Central memory CD8-positive, alpha-beta T cell (primary cell): ENCODE measurements at regions not wholly inside any gene's neighbourhood (a gene's known extent, or its start where the extent isn't known, plus 50 kb on each side); places are given as distances from the start of the nearest gene placed in this dataset.

Source experiments
- ATAC-seq: fragments of 150-1000 bp; cut with Tn5 transposase; replicated peaks from 2 replicates; pipeline ENCODE4 v1.10.0; 2022; ENCODE audit warnings: mild to moderate bottlenecking, moderate FRiP score, moderate number of reproducible peaks; ENCODE audit not compliant: poor library complexity, severe bottlenecking; ENCODE audit errors: extremely low read depth
- DNase-seq, 2 donors: peaks; one replicate each; pipeline ENCODE4 v3.0.0; 2021; ENCODE audit warnings: low spot score in 2 of 2
- H3K27ac Mint-ChIP-seq: one replicate; pipeline ENCODE4 v1.8.0; 2022; ENCODE audit warnings: low read depth, mild to moderate bottlenecking, moderate library complexity, mixed read lengths
- H3K27me3 Mint-ChIP-seq: one replicate; pipeline ENCODE4 v1.8.0; 2022; ENCODE audit warnings: mixed read lengths
- H3K36me3 Mint-ChIP-seq: one replicate; pipeline ENCODE4 v1.8.0; 2022; ENCODE audit warnings: mild to moderate bottlenecking, moderate library complexity, mixed read lengths; ENCODE audit not compliant: insufficient read depth
- H3K4me1 Mint-ChIP-seq: one replicate; pipeline ENCODE4 v1.8.0; 2022; ENCODE audit warnings: mixed read lengths
- H3K4me3 Mint-ChIP-seq: one replicate; pipeline ENCODE4 v1.8.0; 2022; ENCODE audit warnings: mild to moderate bottlenecking, moderate library complexity, mixed read lengths
- H3K9me3 Mint-ChIP-seq: one replicate; pipeline ENCODE4 v1.8.0; 2022; ENCODE audit warnings: mixed read lengths

DNA sequence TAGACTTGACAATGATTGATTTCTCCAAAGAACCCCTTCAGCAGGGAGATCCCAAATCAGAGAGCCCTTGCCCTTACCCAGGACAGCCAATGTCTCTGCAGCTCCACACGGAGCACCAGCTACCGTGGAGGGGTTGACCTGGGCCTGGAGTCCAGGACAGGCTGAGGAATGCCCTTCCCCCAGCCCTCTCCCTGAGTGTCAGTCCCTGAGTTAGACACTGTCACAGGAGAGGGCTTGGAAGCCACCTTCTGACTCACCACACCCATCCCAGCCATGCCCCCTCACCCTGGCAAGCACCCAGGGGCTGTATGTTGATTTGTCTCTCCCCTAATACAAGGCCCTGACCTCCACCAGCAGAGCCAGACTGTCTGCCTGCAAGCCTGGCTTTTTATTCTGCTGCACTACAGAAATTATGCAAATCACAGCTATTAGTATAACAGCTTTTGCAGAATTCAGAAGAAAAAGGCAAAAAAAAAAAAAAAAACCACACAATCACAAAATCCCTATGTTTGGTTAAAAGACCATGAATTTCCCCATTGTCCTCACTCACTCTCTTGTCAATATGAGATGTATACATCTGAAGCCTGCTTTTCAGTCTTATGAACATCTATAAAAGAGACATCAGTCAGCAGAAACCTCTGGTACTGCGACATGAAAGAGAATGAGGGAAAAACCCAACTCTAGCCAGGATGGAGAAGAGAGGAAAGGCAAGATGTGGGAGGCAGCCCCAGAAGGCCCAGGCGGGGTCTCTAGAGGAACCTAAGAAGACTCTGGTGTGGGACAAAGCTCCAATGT is 240.7 kb downstream of the UQCRFS1 start:
- Mint-ChIP-seq H3K4me3 (no peak overlapping the region), H3K4me1 (no peaks in the 10 kb centered on the region), H3K36me3 (no peaks in the 10 kb centered on the region), H3K9me3 (no peaks in the 10 kb centered on the region), H3K27me3 (peaks cover 36% of the 10 kb centered on the region), H3K27ac (no peak overlapping the region)
- DNase-seq (no peak), ATAC-seq (no peak)

- Mint-ChIP-seq H3K27me3 (peaks cover 43% of the 10 kb centered on the region), H3K9me3 (no peaks in the 10 kb centered on the region)
- no peak for ATAC-seq
Observed at GRCh38 chr19:28971513-28971912, 241.4 kb downstream of the UQCRFS1 start.

GRCh38 chr19:28971049-28971448 is 241.9 kb downstream of the UQCRFS1 start:
- H3K4me1 Mint-ChIP-seq, result no peaks in the 10 kb centered on the region
- ATAC-seq, result no peak
- H3K9me3 Mint-ChIP-seq, result no peaks in the 10 kb centered on the region
- no peak for DNase-seq
- H3K4me3 Mint-ChIP-seq, result no peak overlapping the region
- H3K27ac Mint-ChIP-seq, result no peak overlapping the region
- peaks cover 44% of the 10 kb centered on the region for H3K27me3 Mint-ChIP-seq
- no peaks in the 10 kb centered on the region for H3K36me3 Mint-ChIP-seq

More at GRCh38 chr19:28971513-28971912, 241.4 kb downstream of the UQCRFS1 start:
- DNase-seq, result no peak
- no peaks in the 10 kb centered on the region for H3K36me3 Mint-ChIP-seq
- no peak overlapping the region for H3K27ac Mint-ChIP-seq
- H3K4me1 Mint-ChIP-seq, result no peaks in the 10 kb centered on the region
- no peak overlapping the region for H3K4me3 Mint-ChIP-seq

- no peaks in the 10 kb centered on the region for H3K9me3 Mint-ChIP-seq
- H3K4me3 Mint-ChIP-seq, result no peak overlapping the region
- peaks cover 59% of the 10 kb centered on the region for H3K27me3 Mint-ChIP-seq
- ATAC-seq (no peak), DNase-seq (no peak)
- H3K36me3 Mint-ChIP-seq, result no peaks in the 10 kb centered on the region
- H3K4me1 Mint-ChIP-seq, result no peaks in the 10 kb centered on the region
- no peak overlapping the region for H3K27ac Mint-ChIP-seq
Observed at GRCh38 chr19:28968721-28969120, 244.2 kb downstream of the UQCRFS1 start.

- DNase-seq (no peak), ATAC-seq (no peak)
- Mint-ChIP-seq H3K9me3 (no peaks in the 10 kb centered on the region), H3K4me3 (no peak overlapping the region), H3K27ac (no peak overlapping the region), H3K27me3 (peaks cover 46% of the 10 kb centered on the region), H3K4me1 (no peaks in the 10 kb centered on the region), H3K36me3 (no peaks in the 10 kb centered on the region)
Observed at GRCh38 chr19:28966737-28967399, 246.1 kb downstream of the UQCRFS1 start.

DNA sequence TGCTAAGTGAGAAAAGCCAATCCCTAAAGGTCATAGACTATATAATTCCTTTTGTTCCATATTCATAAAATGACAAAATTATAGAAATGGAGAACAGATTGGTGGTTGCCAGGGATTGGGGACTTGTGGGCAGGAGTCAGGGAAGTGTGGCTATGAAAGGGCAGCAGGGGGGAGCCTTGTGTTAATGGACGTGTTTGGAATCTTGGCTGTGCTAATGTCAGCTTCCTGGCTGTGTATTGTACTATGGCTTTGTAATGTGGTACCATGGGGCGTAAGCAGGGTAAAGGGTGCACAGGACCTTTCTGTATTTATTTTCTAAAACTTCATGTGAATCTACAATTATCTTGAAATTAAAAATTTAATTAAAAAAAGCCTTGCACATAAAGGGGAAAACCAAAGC is 248.5 kb downstream of the UQCRFS1 start:
- Mint-ChIP-seq H3K27ac (no peak overlapping the region), H3K4me1 (no peaks in the 10 kb centered on the region)
- ATAC-seq, result no peak

GRCh38 chr19:28963486-28964250 is 249.3 kb downstream of the UQCRFS1 start:
- H3K27me3 Mint-ChIP-seq, result peaks cover 41% of the 10 kb centered on the region
- H3K27ac Mint-ChIP-seq, result no peak overlapping the region
- H3K9me3 Mint-ChIP-seq, result no peaks in the 10 kb centered on the region
- ATAC-seq (no peak), DNase-seq (no peak)
- H3K36me3 Mint-ChIP-seq, result no peaks in the 10 kb centered on the region
- H3K4me3 Mint-ChIP-seq, result no peak overlapping the region
- no peaks in the 10 kb centered on the region for H3K4me1 Mint-ChIP-seq

More for the DNA sequence above, 248.5 kb downstream of the UQCRFS1 start:
- no peaks in the 10 kb centered on the region for H3K9me3 Mint-ChIP-seq
- no peak overlapping the region for H3K4me3 Mint-ChIP-seq
- no peaks in the 10 kb centered on the region for H3K36me3 Mint-ChIP-seq
- peaks cover 41% of the 10 kb centered on the region for H3K27me3 Mint-ChIP-seq
- no peak for DNase-seq

GRCh38 chr19:28961772-28962500 is 251.0 kb downstream of the UQCRFS1 start:
- Mint-ChIP-seq H3K4me1 (no peaks in the 10 kb centered on the region), H3K9me3 (no peaks in the 10 kb centered on the region), H3K27me3 (peaks cover 40% of the 10 kb centered on the region), H3K4me3 (no peak overlapping the region), H3K36me3 (no peaks in the 10 kb centered on the region), H3K27ac (no peak overlapping the region)
- DNase-seq, result no peak
- ATAC-seq, result no peak

GRCh38 chr19:28960986-28961705 is 251.8 kb downstream of the UQCRFS1 start:
- Mint-ChIP-seq H3K9me3 (no peaks in the 10 kb centered on the region), H3K36me3 (no peaks in the 10 kb centered on the region), H3K4me1 (no peaks in the 10 kb centered on the region), H3K27me3 (peaks cover 35% of the 10 kb centered on the region), H3K27ac (no peak overlapping the region), H3K4me3 (no peak overlapping the region)
- no peak for ATAC-seq
- no peak for DNase-seq

DNA sequence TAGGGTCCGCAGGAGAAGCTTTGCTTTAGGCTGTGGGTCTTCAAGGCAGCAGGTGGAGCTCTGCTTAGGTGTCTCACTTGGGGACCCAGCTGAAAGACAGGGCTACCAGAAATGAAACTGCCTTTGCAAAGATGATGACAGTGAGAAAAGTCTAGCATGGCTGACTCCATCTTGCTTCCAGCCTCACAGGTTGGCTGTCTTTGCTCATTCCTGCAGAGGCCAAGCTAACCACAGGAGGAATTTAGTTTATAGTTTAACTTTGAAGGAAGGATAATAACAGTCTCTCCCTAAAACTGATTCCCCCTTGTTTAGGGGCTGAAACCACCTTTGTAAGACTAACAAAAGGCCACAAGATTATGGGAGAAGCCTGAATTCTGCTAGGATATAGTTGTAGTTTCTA is 252.4 kb downstream of the UQCRFS1 start:
- Mint-ChIP-seq H3K27me3 (peaks cover 35% of the 10 kb centered on the region), H3K36me3 (no peaks in the 10 kb centered on the region)

DNA sequence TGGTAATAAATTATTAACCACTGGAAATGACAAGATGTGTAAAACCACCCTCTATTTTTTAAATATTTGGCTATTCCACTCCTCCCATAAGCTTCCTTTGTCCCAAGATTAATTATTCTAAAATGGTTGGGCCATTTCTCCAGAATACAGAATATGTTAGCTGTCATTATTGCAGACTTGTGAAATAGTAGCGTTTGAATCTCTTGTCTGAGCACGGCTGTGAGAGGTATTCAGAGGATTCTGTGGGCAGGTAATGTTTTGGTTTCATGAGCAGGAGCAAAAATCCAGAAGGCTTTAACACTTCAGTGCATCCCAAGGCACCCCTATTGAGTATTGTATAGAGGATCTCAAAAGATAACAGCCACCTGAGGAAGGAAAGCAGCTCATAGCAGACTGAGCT is 256.0 kb downstream of the UQCRFS1 start:
- H3K4me3 Mint-ChIP-seq, result no peak overlapping the region
- DNase-seq, result no peak

More for the DNA sequence above, 252.4 kb downstream of the UQCRFS1 start:
- no peak overlapping the region for H3K27ac Mint-ChIP-seq
- DNase-seq (no peak), ATAC-seq (no peak)
- no peak overlapping the region for H3K4me3 Mint-ChIP-seq
- H3K9me3 Mint-ChIP-seq, result no peaks in the 10 kb centered on the region
- H3K4me1 Mint-ChIP-seq, result no peaks in the 10 kb centered on the region

GRCh38 chr19:28956421-28956820 is 256.5 kb downstream of the UQCRFS1 start:
- no peak overlapping the region for H3K27ac Mint-ChIP-seq
- ATAC-seq, result no peak
- DNase-seq, result no peak
- peaks cover 13% of the 10 kb centered on the region for H3K27me3 Mint-ChIP-seq
- H3K4me1 Mint-ChIP-seq, result no peaks in the 10 kb centered on the region
- no peaks in the 10 kb centered on the region for H3K9me3 Mint-ChIP-seq
- no peaks in the 10 kb centered on the region for H3K36me3 Mint-ChIP-seq
- no peak overlapping the region for H3K4me3 Mint-ChIP-seq

More for the DNA sequence above, 256.0 kb downstream of the UQCRFS1 start:
- Mint-ChIP-seq H3K36me3 (no peaks in the 10 kb centered on the region), H3K27ac (no peak overlapping the region), H3K4me1 (no peaks in the 10 kb centered on the region), H3K27me3 (peaks cover 18% of the 10 kb centered on the region), H3K9me3 (no peaks in the 10 kb centered on the region)
- ATAC-seq, result no peak
